Testis (tissue), 2 donors: ENCODE measurements at regions not wholly inside any gene's neighbourhood (a gene's known extent, or its start where the extent isn't known, plus 50 kb on each side); places are given as distances from the start of the nearest gene placed in this dataset.

ENCODE experiments used
- CTCF ChIP-seq, 3 experiments: fragments of 450-650 bp in 2 of 3; fragments of 200-600 bp in 1 of 3; sonication (generic) in 1 of 3; IDR thresholded peaks; one replicate each; pipeline ENCODE4 v1.5.1; 2016 to 2019; ENCODE audit warnings: antibody characterized with exemption in 3 of 3, mild to moderate bottlenecking in 2 of 3, moderate library complexity in 1 of 3
- POLR2A ChIP-seq: fragments of 450-650 bp; IDR thresholded peaks from one replicate; pipeline ENCODE4 v1.6.1; 2017; ENCODE audit warnings: antibody characterized with exemption, mild to moderate bottlenecking, moderate library complexity

DNA sequence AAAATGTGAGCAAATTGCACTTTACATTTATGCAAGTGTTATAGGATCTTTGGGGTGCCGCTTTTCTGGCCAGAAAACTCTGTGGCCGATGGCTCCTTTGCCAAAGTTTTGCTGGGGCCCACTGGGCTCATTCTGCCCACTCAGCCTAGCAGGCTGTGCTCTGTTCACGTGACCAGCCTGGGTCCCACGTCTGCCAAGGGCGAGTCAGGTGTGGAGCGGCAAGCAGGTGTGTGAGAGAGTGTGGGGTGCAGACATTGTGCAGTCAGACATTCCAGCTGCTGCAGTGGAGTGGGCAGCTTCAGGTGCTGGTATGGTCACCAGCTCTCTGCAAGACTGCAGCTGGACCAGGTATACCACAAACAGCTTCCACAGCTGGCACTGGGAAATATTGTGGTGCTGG is 2305.7 kb downstream of the PCDH9 start:
- TF ChIP-seq POLR2A (no peak), CTCF (IDR thresholded peaks at IDR 0.05) (no peak)
